ENCODE measurements at regions not wholly inside any gene's neighbourhood (a gene's known extent, or its start where the extent isn't known, plus 50 kb on each side); places are given as distances from the start of the nearest gene placed in this dataset.
A peak's percentile ranks its signal among the peaks of the same experiment; 100 is the strongest.

- Histone ChIP-seq H3K9me3 (no peaks in the 10 kb centered on the region), H3K27me3 (no peaks in the 10 kb centered on the region), H3K9ac (ENCODE audit: low read depth in 2 of 2, low read length in 2 of 2) (no peak overlapping the region), H3K36me3 (no peaks in the 10 kb centered on the region), H3K4me1 (no peaks in the 10 kb centered on the region), H3K4me3 (no peak overlapping the region), H3K27ac (no peak overlapping the region)
- TF ChIP-seq, protein P1, sequence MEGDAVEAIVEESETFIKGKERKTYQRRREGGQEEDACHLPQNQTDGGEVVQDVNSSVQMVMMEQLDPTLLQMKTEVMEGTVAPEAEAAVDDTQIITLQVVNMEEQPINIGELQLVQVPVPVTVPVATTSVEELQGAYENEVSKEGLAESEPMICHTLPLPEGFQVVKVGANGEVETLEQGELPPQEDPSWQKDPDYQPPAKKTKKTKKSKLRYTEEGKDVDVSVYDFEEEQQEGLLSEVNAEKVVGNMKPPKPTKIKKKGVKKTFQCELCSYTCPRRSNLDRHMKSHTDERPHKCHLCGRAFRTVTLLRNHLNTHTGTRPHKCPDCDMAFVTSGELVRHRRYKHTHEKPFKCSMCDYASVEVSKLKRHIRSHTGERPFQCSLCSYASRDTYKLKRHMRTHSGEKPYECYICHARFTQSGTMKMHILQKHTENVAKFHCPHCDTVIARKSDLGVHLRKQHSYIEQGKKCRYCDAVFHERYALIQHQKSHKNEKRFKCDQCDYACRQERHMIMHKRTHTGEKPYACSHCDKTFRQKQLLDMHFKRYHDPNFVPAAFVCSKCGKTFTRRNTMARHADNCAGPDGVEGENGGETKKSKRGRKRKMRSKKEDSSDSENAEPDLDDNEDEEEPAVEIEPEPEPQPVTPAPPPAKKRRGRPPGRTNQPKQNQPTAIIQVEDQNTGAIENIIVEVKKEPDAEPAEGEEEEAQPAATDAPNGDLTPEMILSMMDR (IDR thresholded peaks at IDR 0.05) = peak; percentile 35
- intact Hi-C loops (cut with DNase I) = loop anchor here (10.0 kb wide), 1 partner anchor 1864 kb away; the partner anchor contains the start of gene MAGEL2
- no peak for DNase-seq
Observed at GRCh38 chr15:25508369-25509002, 69.7 kb upstream of the UBE3A start.

GRCh38 chr15:25504307-25504706 lies 65.5 kb upstream of the UBE3A start:
- H3K27ac ChIP-seq = no peak overlapping the region
- no peaks in the 10 kb centered on the region for H3K4me1 ChIP-seq
- no peak overlapping the region for H3K4me3 ChIP-seq
- intact Hi-C loops (cut with DNase I) = loop anchor here (10.0 kb wide), 1 partner anchor 1860 kb away; the partner anchor contains the start of gene MAGEL2
- H3K9ac ChIP-seq (ENCODE audit: low read depth in 2 of 2, low read length in 2 of 2) = no peak overlapping the region
- no peaks in the 10 kb centered on the region for H3K27me3 ChIP-seq
- no peak for DNase-seq
- no peaks in the 10 kb centered on the region for H3K36me3 ChIP-seq
- TF ChIP-seq, protein P1 (IDR thresholded peaks at IDR 0.05) = no peak
- H3K9me3 ChIP-seq = no peaks in the 10 kb centered on the region

DNA sequence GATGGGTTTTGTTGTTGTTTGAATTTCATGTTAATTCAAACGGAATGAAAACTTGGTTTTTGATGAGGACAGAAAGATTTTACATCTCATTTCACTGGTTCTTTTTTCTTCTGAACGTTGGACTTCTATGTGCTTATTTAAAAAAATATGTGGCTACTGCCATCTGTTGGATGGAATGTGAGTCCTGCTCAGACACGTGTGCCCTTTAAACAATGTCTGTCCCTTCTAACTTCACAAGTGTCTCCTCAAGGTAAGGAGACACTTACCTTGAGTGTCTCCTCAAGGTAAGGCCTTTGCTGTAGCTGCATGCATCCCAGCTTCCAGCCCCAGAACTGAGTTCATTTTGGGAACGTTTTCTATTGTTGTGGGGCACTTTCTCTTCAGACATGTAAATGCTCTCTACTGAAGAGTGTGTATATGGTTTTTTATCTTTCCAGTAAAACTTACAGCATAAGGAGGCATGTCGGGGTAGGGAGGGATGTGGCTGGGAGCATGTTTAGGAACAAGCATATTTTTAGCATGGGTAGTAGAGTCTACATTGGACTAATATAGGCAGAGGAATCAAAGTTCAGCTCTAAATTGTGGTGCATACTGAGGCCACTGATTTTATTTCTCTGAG lies 63.1 kb upstream of the UBE3A start:
- DNase-seq = no peak
- H3K36me3 ChIP-seq = no peaks in the 10 kb centered on the region
- H3K27me3 ChIP-seq = no peaks in the 10 kb centered on the region
- intact Hi-C loops (cut with DNase I) = loop anchor here (10.0 kb wide), 1 partner anchor 1857 kb away; the partner anchor contains the start of gene MAGEL2
- H3K27ac ChIP-seq = no peak overlapping the region
- H3K9ac ChIP-seq (ENCODE audit: low read depth in 2 of 2, low read length in 2 of 2) = no peak overlapping the region
- TF ChIP-seq, protein P1 (IDR thresholded peaks at IDR 0.05) = peak; percentile 49
- no peaks in the 10 kb centered on the region for H3K9me3 ChIP-seq
- H3K4me1 ChIP-seq = no peaks in the 10 kb centered on the region
- H3K4me3 ChIP-seq = no peak overlapping the region

DNA sequence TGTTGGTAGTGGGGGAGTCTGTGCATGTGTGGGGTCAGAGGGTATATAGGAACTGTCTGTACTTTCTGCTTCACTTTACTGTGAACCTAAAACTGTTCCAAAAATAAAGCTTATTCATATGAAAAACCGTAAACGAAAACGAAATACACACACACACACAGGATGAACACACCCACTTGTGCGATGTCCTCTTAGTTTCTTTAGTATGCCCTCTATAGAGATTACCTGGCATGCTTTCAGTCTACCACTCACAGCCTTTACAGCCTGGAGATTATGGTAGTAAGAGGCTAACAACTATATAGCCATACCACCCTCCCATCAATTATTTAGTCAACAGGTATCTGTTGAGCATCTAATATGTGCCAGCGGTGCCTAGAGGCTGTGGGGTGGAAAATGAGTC lies 60.0 kb upstream of the UBE3A start:
- DNase-seq = no peak
- Histone ChIP-seq H3K4me3 (no peak overlapping the region), H3K4me1 (no peaks in the 10 kb centered on the region), H3K9ac (ENCODE audit: low read depth in 2 of 2, low read length in 2 of 2) (no peak overlapping the region), H3K36me3 (no peaks in the 10 kb centered on the region), H3K27ac (no peak overlapping the region), H3K9me3 (no peaks in the 10 kb centered on the region), H3K27me3 (no peaks in the 10 kb centered on the region)
- intact Hi-C loops (cut with DNase I) = no loop called here
- TF ChIP-seq, protein P1 (IDR thresholded peaks at IDR 0.05) = no peak

DNA sequence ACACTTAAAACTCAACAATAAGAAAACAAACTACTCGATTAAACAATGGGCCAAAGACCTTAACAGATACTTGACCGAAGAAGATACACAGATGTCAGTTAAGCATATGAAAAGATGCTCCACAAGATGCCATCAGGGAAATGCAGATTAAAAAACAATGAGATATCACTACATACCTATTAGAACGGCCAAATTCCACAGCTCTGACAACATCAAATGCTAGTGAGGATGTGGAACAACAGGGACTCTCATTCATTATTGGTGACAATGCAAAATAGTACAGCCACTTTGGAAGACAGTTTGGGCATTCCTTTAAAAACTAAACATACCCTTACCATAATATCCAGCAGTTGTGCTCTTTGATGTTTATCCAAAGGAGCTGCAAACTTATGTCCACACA lies 59.1 kb upstream of the UBE3A start:
- no peak overlapping the region for H3K9ac ChIP-seq (ENCODE audit: low read depth in 2 of 2, low read length in 2 of 2)
- no peak overlapping the region for H3K4me3 ChIP-seq
- no peak for DNase-seq
- no peak overlapping the region for H3K27ac ChIP-seq
- H3K27me3 ChIP-seq = no peaks in the 10 kb centered on the region
- intact Hi-C loops (cut with DNase I) = no loop called here
- no peaks in the 10 kb centered on the region for H3K36me3 ChIP-seq
- H3K4me1 ChIP-seq = no peaks in the 10 kb centered on the region
- TF ChIP-seq, protein P1 (IDR thresholded peaks at IDR 0.05) = no peak
- no peaks in the 10 kb centered on the region for H3K9me3 ChIP-seq
